ENCODE measurements at regions not wholly inside any gene's neighbourhood (a gene's known extent, or its start where the extent isn't known, plus 50 kb on each side); places are given as distances from the start of the nearest gene placed in this dataset.

DNA sequence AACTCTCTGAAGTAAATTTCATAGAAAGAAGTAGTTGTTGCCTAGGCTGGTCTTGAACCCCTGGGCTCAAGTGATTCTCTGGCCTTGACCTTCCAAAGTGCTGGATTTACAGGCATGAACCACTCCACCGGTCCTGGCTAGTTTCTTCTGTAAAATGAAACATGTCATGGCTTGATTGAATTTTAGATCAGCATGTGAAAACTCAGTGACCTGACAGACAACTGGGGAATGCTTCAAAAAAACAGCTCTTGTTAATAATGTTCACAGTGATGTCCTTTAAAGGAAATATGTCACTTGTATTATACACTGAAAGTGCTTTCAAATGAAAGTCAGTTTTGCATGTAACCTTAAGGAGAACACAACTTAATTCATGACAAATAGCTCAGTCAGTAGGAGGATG is 118.2 kb downstream of the KLF5 start:
- no peak for ATAC-seq
- DNase-seq = no peak
- ChIA-PET POLR2A (interaction anchor here (0.6 kb wide), 1 partner anchor 8 kb away, joined by 3 read pairs; no protein-coding TSS in a partner anchor), CTCF (no interaction called here)
- H3K27me3 Mint-ChIP-seq = no peaks in the 10 kb centered on the region
- no peaks in the 10 kb centered on the region for H3K36me3 Mint-ChIP-seq (ENCODE audit: low read depth)
- TF ChIP-seq, protein P1, sequence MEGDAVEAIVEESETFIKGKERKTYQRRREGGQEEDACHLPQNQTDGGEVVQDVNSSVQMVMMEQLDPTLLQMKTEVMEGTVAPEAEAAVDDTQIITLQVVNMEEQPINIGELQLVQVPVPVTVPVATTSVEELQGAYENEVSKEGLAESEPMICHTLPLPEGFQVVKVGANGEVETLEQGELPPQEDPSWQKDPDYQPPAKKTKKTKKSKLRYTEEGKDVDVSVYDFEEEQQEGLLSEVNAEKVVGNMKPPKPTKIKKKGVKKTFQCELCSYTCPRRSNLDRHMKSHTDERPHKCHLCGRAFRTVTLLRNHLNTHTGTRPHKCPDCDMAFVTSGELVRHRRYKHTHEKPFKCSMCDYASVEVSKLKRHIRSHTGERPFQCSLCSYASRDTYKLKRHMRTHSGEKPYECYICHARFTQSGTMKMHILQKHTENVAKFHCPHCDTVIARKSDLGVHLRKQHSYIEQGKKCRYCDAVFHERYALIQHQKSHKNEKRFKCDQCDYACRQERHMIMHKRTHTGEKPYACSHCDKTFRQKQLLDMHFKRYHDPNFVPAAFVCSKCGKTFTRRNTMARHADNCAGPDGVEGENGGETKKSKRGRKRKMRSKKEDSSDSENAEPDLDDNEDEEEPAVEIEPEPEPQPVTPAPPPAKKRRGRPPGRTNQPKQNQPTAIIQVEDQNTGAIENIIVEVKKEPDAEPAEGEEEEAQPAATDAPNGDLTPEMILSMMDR (IDR thresholded peaks at IDR 0.05) = no peak
- H3K4me1 Mint-ChIP-seq (ENCODE audit: low read depth) = no peaks in the 10 kb centered on the region
- intact Hi-C loops (cut with micrococcal nuclease) = loop anchor here (10.0 kb wide), 1 partner anchor 1068 kb away; no protein-coding TSS in a partner anchor
- no peaks in the 10 kb centered on the region for H3K9me3 Mint-ChIP-seq
- no peak overlapping the region for H3K4me3 Mint-ChIP-seq
- no peak overlapping the region for H3K27ac Mint-ChIP-seq

DNA sequence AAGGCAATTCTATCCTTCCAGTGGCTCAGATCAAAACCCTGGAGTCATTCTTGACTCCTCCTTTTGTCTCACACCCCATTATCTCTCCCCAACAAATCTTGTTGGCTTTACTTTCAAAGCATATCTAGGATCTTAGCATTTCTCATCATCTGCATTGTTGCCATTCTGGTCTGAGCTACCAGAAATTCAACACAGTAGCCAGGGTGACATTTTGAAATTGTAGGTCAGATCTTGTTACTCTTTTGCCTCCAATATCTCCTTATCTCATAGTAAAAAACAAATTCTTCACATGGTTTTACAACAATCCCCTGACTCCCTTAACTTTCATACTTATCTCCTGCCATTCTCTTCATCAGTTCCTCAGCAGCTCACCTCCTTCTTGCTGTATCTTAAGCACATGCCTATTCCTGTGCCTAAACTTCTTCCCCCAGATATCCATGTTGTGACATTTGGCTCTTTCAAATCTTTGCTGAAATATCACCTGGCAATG is 115.8 kb downstream of the KLF5 start:
- Mint-ChIP-seq H3K4me1 (ENCODE audit: low read depth) (peaks cover 2% of the 10 kb centered on the region), H3K27me3 (no peaks in the 10 kb centered on the region), H3K27ac (no peak overlapping the region), H3K9me3 (no peaks in the 10 kb centered on the region), H3K36me3 (ENCODE audit: low read depth) (no peaks in the 10 kb centered on the region), H3K4me3 (no peak overlapping the region)
- ATAC-seq (no peak), DNase-seq (no peak)
- intact Hi-C loops (cut with micrococcal nuclease) = loop anchor here (10.0 kb wide), 1 partner anchor 1070 kb away; no protein-coding TSS in a partner anchor
- TF ChIP-seq, protein P1 (IDR thresholded peaks at IDR 0.05) = no peak
- ChIA-PET CTCF (no interaction called here), POLR2A (interaction anchor here (0.7 kb wide), 1 partner anchor 308 kb away, joined by 3 read pairs; no protein-coding TSS in a partner anchor)

DNA sequence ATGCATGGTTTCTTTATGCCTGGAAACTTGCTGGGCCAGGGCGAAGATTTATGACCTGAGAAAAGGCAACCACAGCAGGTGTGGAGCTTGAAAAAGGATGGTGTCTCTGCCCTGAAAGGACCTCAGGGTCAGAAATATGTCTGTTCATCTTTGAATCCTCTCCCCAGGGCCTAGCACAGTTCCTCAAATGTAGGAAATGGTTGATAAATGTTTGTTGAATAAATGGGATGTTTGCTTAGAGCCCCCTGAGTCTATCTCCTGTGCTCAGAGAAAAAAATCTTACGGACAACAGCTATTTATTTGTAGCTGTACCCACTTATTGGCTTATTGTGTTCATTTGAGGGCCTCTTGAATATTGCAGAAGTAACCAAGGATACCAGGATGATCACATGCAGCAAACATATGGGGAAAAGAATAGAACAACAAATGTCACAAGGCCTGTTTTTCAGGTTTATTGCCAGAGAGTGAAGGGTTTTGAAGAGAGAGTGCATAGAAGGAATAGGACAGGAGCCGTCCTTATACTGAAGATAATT is 114.5 kb downstream of the KLF5 start:
- no peak overlapping the region for H3K4me3 Mint-ChIP-seq
- ATAC-seq (no peak), DNase-seq (no peak)
- ChIA-PET CTCF (interaction anchor here (0.9 kb wide), 1 partner anchor 15 kb away, joined by 3 read pairs; no protein-coding TSS in a partner anchor), POLR2A (no interaction called here)
- H3K36me3 Mint-ChIP-seq (ENCODE audit: low read depth) = no peaks in the 10 kb centered on the region
- intact Hi-C loops (cut with micrococcal nuclease) = loop anchor here (10.0 kb wide), 1 partner anchor 1071 kb away; no protein-coding TSS in a partner anchor
- H3K4me1 Mint-ChIP-seq (ENCODE audit: low read depth) = peaks cover 2% of the 10 kb centered on the region
- H3K27me3 Mint-ChIP-seq = no peaks in the 10 kb centered on the region
- TF ChIP-seq, protein P1 (IDR thresholded peaks at IDR 0.05) = no peak
- H3K9me3 Mint-ChIP-seq = no peaks in the 10 kb centered on the region
- H3K27ac Mint-ChIP-seq = no peak overlapping the region

DNA sequence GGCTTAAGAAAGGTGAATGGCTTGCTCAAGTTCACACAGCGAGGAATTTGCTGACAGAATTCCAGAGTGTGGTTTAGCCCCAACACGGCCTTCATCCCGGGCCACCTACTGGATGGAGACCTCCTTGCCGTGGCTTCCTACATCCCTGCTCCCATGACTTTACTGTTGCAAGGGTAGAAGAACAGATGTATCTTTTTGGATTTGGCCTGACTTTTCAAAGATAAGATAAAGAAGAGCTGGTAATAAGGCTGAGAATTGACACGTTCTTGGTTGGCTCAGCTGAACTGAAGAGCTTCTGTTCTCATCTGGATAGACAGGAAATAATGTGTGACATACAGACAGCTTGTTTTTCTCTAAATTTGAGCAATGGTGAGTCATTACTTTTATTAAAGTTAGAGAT is 113.1 kb downstream of the KLF5 start:
- ATAC-seq (no peak), DNase-seq (no peak)
- no peaks in the 10 kb centered on the region for H3K9me3 Mint-ChIP-seq
- H3K4me3 Mint-ChIP-seq = no peak overlapping the region
- no peaks in the 10 kb centered on the region for H3K36me3 Mint-ChIP-seq (ENCODE audit: low read depth)
- no peaks in the 10 kb centered on the region for H3K27me3 Mint-ChIP-seq
- intact Hi-C loops (cut with micrococcal nuclease) = loop anchor here (10.0 kb wide), 1 partner anchor 1073 kb away; no protein-coding TSS in a partner anchor
- H3K27ac Mint-ChIP-seq = no peak overlapping the region
- TF ChIP-seq, protein P1 (IDR thresholded peaks at IDR 0.05) = no peak
- peaks cover 2% of the 10 kb centered on the region for H3K4me1 Mint-ChIP-seq (ENCODE audit: low read depth)
- CTCF ChIA-PET = no interaction called here
- POLR2A ChIA-PET = no interaction called here

DNA sequence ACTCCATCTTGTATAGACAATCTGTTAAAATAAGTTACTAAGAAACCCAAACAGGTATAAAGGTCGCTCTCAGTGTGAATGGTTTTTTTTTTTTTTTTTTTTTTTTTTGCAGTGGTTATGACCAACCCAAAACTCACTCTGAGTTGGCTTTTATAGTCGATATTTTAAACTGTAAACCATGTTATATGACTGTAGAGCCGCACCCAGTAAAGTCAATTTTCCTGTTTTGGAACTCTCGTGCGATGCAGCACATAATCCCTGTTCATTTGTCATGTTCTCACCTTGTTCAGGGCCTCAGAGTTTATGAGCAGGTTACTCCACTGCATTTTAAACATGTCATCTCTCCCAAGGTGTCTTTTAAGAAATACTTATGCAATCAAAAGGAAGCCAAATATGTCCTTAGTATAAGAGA is 112.5 kb downstream of the KLF5 start:
- intact Hi-C loops (cut with micrococcal nuclease) = loop anchor here (10.0 kb wide), 1 partner anchor 1074 kb away; no protein-coding TSS in a partner anchor
- ATAC-seq (no peak), DNase-seq (no peak)
- H3K9me3 Mint-ChIP-seq = no peaks in the 10 kb centered on the region
- no peaks in the 10 kb centered on the region for H3K27me3 Mint-ChIP-seq
- ChIA-PET CTCF (no interaction called here), POLR2A (no interaction called here)
- no peak overlapping the region for H3K4me3 Mint-ChIP-seq
- H3K27ac Mint-ChIP-seq = no peak overlapping the region
- TF ChIP-seq, protein P1 (IDR thresholded peaks at IDR 0.05) = no peak
- peaks cover 2% of the 10 kb centered on the region for H3K4me1 Mint-ChIP-seq (ENCODE audit: low read depth)
- no peaks in the 10 kb centered on the region for H3K36me3 Mint-ChIP-seq (ENCODE audit: low read depth)
